H9 (cell line): ENCODE measurements at regions not wholly inside any gene's neighbourhood (a gene's known extent, or its start where the extent isn't known, plus 50 kb on each side); places are given as distances from the start of the nearest gene placed in this dataset.

Experiments
- DNase-seq: peaks from one replicate; pipeline ENCODE4 v3.0.0-alpha.2; 2017
- H2AFZ ChIP-seq: one replicate; pipeline ENCODE4 v1.6.1; 2013; ENCODE audit warnings: mild to moderate bottlenecking, low read length, control low read depth, moderate library complexity
- H2AK5ac ChIP-seq: 2 replicates; pipeline ENCODE4 v1.6.1; 2013; ENCODE audit warnings: low read length, control low read depth, mixed read lengths; ENCODE audit not compliant: insufficient read length
- H2BK120ac ChIP-seq: one replicate; pipeline ENCODE4 v1.6.1; 2013; ENCODE audit warnings: low read depth, mild to moderate bottlenecking, low read length, control low read depth, inconsistent platforms; ENCODE audit not compliant: poor library complexity, severe bottlenecking
- H2BK12ac ChIP-seq: 2 replicates; pipeline ENCODE4 v1.6.1; 2013; ENCODE audit warnings: low read length, control low read depth, mixed read lengths, low read depth; ENCODE audit not compliant: insufficient read length
- H2BK15ac ChIP-seq: 2 replicates; pipeline ENCODE4 v1.6.1; 2013; ENCODE audit warnings: low read depth, low read length, control low read depth
- H2BK20ac ChIP-seq: one replicate; pipeline ENCODE4 v1.6.1; 2013; ENCODE audit warnings: low read depth, mild to moderate bottlenecking, low read length, control low read depth, inconsistent platforms; ENCODE audit not compliant: poor library complexity, severe bottlenecking
- H2BK5ac ChIP-seq: 2 replicates; pipeline ENCODE4 v1.6.1; 2013; ENCODE audit warnings: low read length, control low read depth, mixed read lengths; ENCODE audit not compliant: insufficient read length
- H3K14ac ChIP-seq: 2 replicates; pipeline ENCODE4 v1.6.1; 2013; ENCODE audit warnings: low read length, control low read depth; ENCODE audit not compliant: insufficient read depth
- H3K18ac ChIP-seq: 2 replicates; pipeline ENCODE4 v1.6.1; 2013; ENCODE audit warnings: low read depth, mild to moderate bottlenecking, mixed read lengths, low read length, control low read depth; ENCODE audit not compliant: insufficient read length
- H3K23ac ChIP-seq: 2 replicates; pipeline ENCODE4 v1.6.1; 2013; ENCODE audit warnings: low read length, control low read depth, mixed read lengths, low read depth; ENCODE audit not compliant: insufficient read length
- H3K23me2 ChIP-seq: 2 replicates; pipeline ENCODE4 v1.6.1; 2013; ENCODE audit warnings: low read depth, mild to moderate bottlenecking, mixed read lengths, low read length, control low read depth; ENCODE audit not compliant: insufficient read length, poor library complexity, severe bottlenecking
- H3K27ac ChIP-seq: 2 replicates; pipeline ENCODE4 v1.5.1; 2013; ENCODE audit warnings: low read length, control low read depth, mixed read lengths, low read depth; ENCODE audit not compliant: insufficient read length
- H3K27me3 ChIP-seq: 2 replicates; pipeline ENCODE4 v1.6.1; 2013; ENCODE audit warnings: low read length, control low read depth, inconsistent platforms; ENCODE audit not compliant: insufficient read depth
- H3K4ac ChIP-seq: 2 replicates; pipeline ENCODE4 v1.6.1; 2013; ENCODE audit warnings: low read depth, mild to moderate bottlenecking, control low read depth, inconsistent platforms, low read length, moderate library complexity
- H3K4me1 ChIP-seq: 2 replicates; pipeline ENCODE4 v1.6.1; 2013; ENCODE audit warnings: low read length, control low read depth, inconsistent platforms; ENCODE audit not compliant: insufficient read depth
- H3K4me2 ChIP-seq: 2 replicates; pipeline ENCODE4 v1.6.1; 2013; ENCODE audit warnings: low read length, control low read depth, mixed read lengths; ENCODE audit not compliant: insufficient read length, insufficient read depth
- H3K56ac ChIP-seq: 2 replicates; pipeline ENCODE4 v1.6.1; 2013; ENCODE audit warnings: low read depth, mild to moderate bottlenecking, mixed read lengths, low read length, control low read depth; ENCODE audit not compliant: insufficient read length
- H3K79me1 ChIP-seq: 2 replicates; pipeline ENCODE4 v1.6.1; 2013; ENCODE audit warnings: low read depth, mild to moderate bottlenecking, moderate library complexity, low read length, control low read depth, inconsistent platforms; ENCODE audit not compliant: insufficient read depth, poor library complexity, severe bottlenecking
- H3K79me2 ChIP-seq: 2 replicates; pipeline ENCODE4 v1.6.1; 2013; ENCODE audit warnings: low read length, control low read depth, inconsistent platforms; ENCODE audit not compliant: insufficient read depth
- H3K9ac ChIP-seq: 2 replicates; pipeline ENCODE4 v1.6.1; 2013; ENCODE audit warnings: low read length, control low read depth, mixed read lengths; ENCODE audit not compliant: insufficient read length; ENCODE audit errors: extremely low read depth
- H3K9me3 ChIP-seq: one replicate; pipeline ENCODE4 v1.6.1; 2013; ENCODE audit warnings: low read depth, low read length, inconsistent platforms; ENCODE audit not compliant: control insufficient read depth
- H3T11ph ChIP-seq: one replicate; pipeline ENCODE4 v1.6.1; 2013; ENCODE audit warnings: mild to moderate bottlenecking, low read length, control low read depth, inconsistent platforms
- H4K20me1 ChIP-seq: one replicate; pipeline ENCODE4 v1.6.1; 2013; ENCODE audit not compliant: control insufficient read depth, insufficient read length, insufficient read depth
- H4K5ac ChIP-seq: 2 replicates; pipeline ENCODE4 v1.6.1; 2013; ENCODE audit warnings: low read depth, mild to moderate bottlenecking, mixed read lengths, low read length, control low read depth; ENCODE audit not compliant: insufficient read length
- H4K8ac ChIP-seq: replicated peaks from 2 replicates; pipeline ENCODE4 v1.6.1; 2013; ENCODE audit warnings: low read length, control low read depth, mixed read lengths, low read depth; ENCODE audit not compliant: insufficient read length
- H4K91ac ChIP-seq: 2 replicates; pipeline ENCODE4 v1.6.1; 2013; ENCODE audit warnings: low read depth, mild to moderate bottlenecking, moderate library complexity, mixed read lengths, low read length, control low read depth; ENCODE audit not compliant: insufficient read length
- H3K27ac Mint-ChIP-seq, 3 experiments: 2 replicates in 2 of 3; 3 replicates in 1 of 3; pipeline ENCODE4 v1.8.0; 2020 to 2021; ENCODE audit warnings: mixed read lengths in 3 of 3, mild to moderate bottlenecking in 1 of 3, moderate library complexity in 1 of 3
- H3K27me3 Mint-ChIP-seq: 2 replicates; pipeline ENCODE4 v1.8.0; 2021; ENCODE audit warnings: low read depth, mild to moderate bottlenecking, moderate library complexity, mixed read lengths
- H3K36me3 Mint-ChIP-seq, 3 experiments: 2 replicates in 2 of 3; 3 replicates in 1 of 3; pipeline ENCODE4 v1.8.0; 2020 to 2021; ENCODE audit warnings: low read depth in 3 of 3, mixed read lengths in 3 of 3; ENCODE audit not compliant: insufficient read depth in 1 of 3
- H3K4me1 Mint-ChIP-seq, 2 experiments: 2 replicates each; pipeline ENCODE4 v1.8.0; 2020; ENCODE audit warnings: mixed read lengths in 2 of 2
- H3K4me3 Mint-ChIP-seq, 2 experiments: 2 replicates in 1 of 2; 3 replicates in 1 of 2; pipeline ENCODE4 v1.8.0; 2020 to 2021; ENCODE audit warnings: mild to moderate bottlenecking in 2 of 2, mixed read lengths in 2 of 2, moderate library complexity in 1 of 2
- H3K9me3 Mint-ChIP-seq, 2 experiments: 2 replicates in 1 of 2; 3 replicates in 1 of 2; pipeline ENCODE4 v1.8.0; 2020; ENCODE audit warnings: mild to moderate bottlenecking in 2 of 2, mixed read lengths in 2 of 2, moderate library complexity in 1 of 2
- CTCF ChIP-seq: fragments of 200-600 bp; sonication (generic); conservative IDR thresholded peaks from 3 replicates; pipeline ENCODE4 v1.8.0; 2021; ENCODE audit warnings: antibody characterized with exemption, mild to moderate bottlenecking
- WGBS: extraction: QIAGEN DNeasy Blood & Tissue Kit; methylation state at CpG from one replicate; pipeline ENCODE4 v1.1.7; 2013; ENCODE audit warnings: missing lambda C conversion rate, low lambda C conversion rate, mixed read lengths; ENCODE audit not compliant: insufficient read length; ENCODE audit errors: extremely low coverage; 5-methylcytosine and 5-hydroxymethylcytosine counted together

- no peak overlapping the region for H2AFZ ChIP-seq
- H3K79me2 ChIP-seq = no peaks in the 10 kb centered on the region
- H3K79me1 ChIP-seq = no peaks in the 10 kb centered on the region
- H4K5ac ChIP-seq = no peak overlapping the region
- no peaks in the 10 kb centered on the region for H3K9me3 ChIP-seq
- no peaks in the 10 kb centered on the region for H3K23me2 ChIP-seq
- DNase-seq = no peak
- H3K27ac Mint-ChIP-seq = no peak overlapping the region
- H3T11ph ChIP-seq = no peak overlapping the region
- H3K9me3 Mint-ChIP-seq = no peaks in the 10 kb centered on the region; a peak in 1 of 5 replicates
- H3K14ac ChIP-seq = no peak overlapping the region
- no peak overlapping the region for H2BK120ac ChIP-seq
- H3K27me3 Mint-ChIP-seq = no peaks in the 10 kb centered on the region
- H3K4me1 Mint-ChIP-seq = peaks cover 16% of the 10 kb centered on the region in 2 experiments
- no peaks in the 10 kb centered on the region for H3K27me3 ChIP-seq
- H3K4me2 ChIP-seq = no peak overlapping the region
- H2AK5ac ChIP-seq = no peak overlapping the region
- H3K4me3 Mint-ChIP-seq = no peak overlapping the region
- H2BK15ac ChIP-seq = no peak overlapping the region
- no peak for TF ChIP-seq CTCF
- H4K8ac ChIP-seq = no peak overlapping the region
- no peak overlapping the region for H3K23ac ChIP-seq
- H3K4ac ChIP-seq = no peak overlapping the region
- no peak overlapping the region for H2BK5ac ChIP-seq
- H2BK12ac ChIP-seq = no peak overlapping the region
- no CpG with 5 or more reads among the region's 3 CpGs for WGBS
- H3K9ac ChIP-seq = no peak overlapping the region
- H3K4me1 ChIP-seq = no peaks in the 10 kb centered on the region
- H2BK20ac ChIP-seq = no peak overlapping the region
- peaks cover 0 to 9% (median 2%) of the 10 kb centered on the region in 3 experiments; a peak in 2 of 7 replicates for H3K36me3 Mint-ChIP-seq
- no peak overlapping the region for H3K56ac ChIP-seq
- H4K91ac ChIP-seq = no peak overlapping the region
- H4K20me1 ChIP-seq = no peaks in the 10 kb centered on the region
- no peak overlapping the region for H3K18ac ChIP-seq
- no peak overlapping the region for H3K27ac ChIP-seq
Measured at GRCh38 chr7:68503400-68503799, 1094.9 kb upstream of the AUTS2 start.
